CD4-positive, alpha-beta T cell (primary cell): ENCODE measurements at regions not wholly inside any gene's neighbourhood (a gene's known extent, or its start where the extent isn't known, plus 50 kb on each side); places are given as distances from the start of the nearest gene placed in this dataset.

Source experiments
- ATAC-seq: fragments of 200-7000 bp; cut with Tn5 transposase; one replicate; pipeline ENCODE4 v1.10.0; 2022; ENCODE audit warnings: mild to moderate bottlenecking; ENCODE audit not compliant: poor library complexity
- CTCF ChIA-PET: fragments of 350-600 bp; sonication (Branson Sonifier 250); formaldehyde crosslinking; loops from one replicate; lab custom pipeline; 2021; ENCODE audit warnings: antibody characterized with exemption, inconsistent platforms; lab: Charles Lee
- POLR2A ChIA-PET: fragments of 350-600 bp; sonication (Branson Sonifier 250); formaldehyde crosslinking; loops from one replicate; lab custom pipeline; 2021; ENCODE audit warnings: antibody characterized with exemption, inconsistent platforms; lab: Charles Lee
- DNase-seq, 14 experiments: peaks; one replicate each; pipeline ENCODE4 v3.0.0-alpha.2; 2013 to 2020; ENCODE audit warnings: mixed read lengths in 2 of 14
- H3K27ac ChIP-seq, 2 donors: one replicate each; pipeline versions ENCODE4 v1.5.1 to v1.7.0; 2013; ENCODE audit warnings: low read length in 2 of 2, low read depth in 1 of 2, mild to moderate bottlenecking in 1 of 2
- H3K27me3 ChIP-seq, 2 experiments: 1 replicate in 1 of 2; 2 replicates in 1 of 2; pipeline versions ENCODE4 v1.6.1 to v1.7.0; 2013; ENCODE audit warnings: low read length in 2 of 2, control low read depth in 1 of 2, mild to moderate bottlenecking in 1 of 2, moderate library complexity in 1 of 2; ENCODE audit not compliant: insufficient read depth in 2 of 2, control insufficient read depth in 1 of 2
- H3K36me3 ChIP-seq: one replicate; pipeline ENCODE4 v1.6.1; 2013; ENCODE audit warnings: low read length, control low read depth; ENCODE audit not compliant: insufficient read depth
- H3K4me1 ChIP-seq: one replicate; pipeline ENCODE4 v1.6.1; 2013; ENCODE audit warnings: low read length, control low read depth; ENCODE audit not compliant: insufficient read depth
- H3K4me3 ChIP-seq: one replicate; pipeline ENCODE4 v1.5.1; 2013; ENCODE audit warnings: mild to moderate bottlenecking, low read length, moderate library complexity
- H3K9me3 ChIP-seq, 2 experiments: 1 replicate in 1 of 2; 2 replicates in 1 of 2; pipeline versions ENCODE4 v1.6.1 to v1.7.0; 2013; ENCODE audit warnings: low read length in 2 of 2, mild to moderate bottlenecking in 2 of 2, control low read depth in 1 of 2, moderate library complexity in 1 of 2; ENCODE audit not compliant: control insufficient read depth in 1 of 2, insufficient read depth in 1 of 2
- H3K27ac Mint-ChIP-seq: one replicate; pipeline ENCODE4 v1.8.0; 2020; ENCODE audit warnings: mixed read lengths
- H3K27me3 Mint-ChIP-seq: one replicate; pipeline ENCODE4 v1.8.0; 2021; ENCODE audit warnings: mixed read lengths
- H3K36me3 Mint-ChIP-seq: one replicate; pipeline ENCODE4 v1.8.0; 2021; ENCODE audit warnings: low read depth, mixed read lengths
- H3K4me1 Mint-ChIP-seq: one replicate; pipeline ENCODE4 v1.8.0; 2021; ENCODE audit warnings: low read depth, mixed read lengths
- H3K4me3 Mint-ChIP-seq: one replicate; pipeline ENCODE4 v1.8.0; 2020; ENCODE audit warnings: mild to moderate bottlenecking, mixed read lengths
- H3K9me3 Mint-ChIP-seq: one replicate; pipeline ENCODE4 v1.8.0; 2020; ENCODE audit warnings: mixed read lengths
- CTCF ChIP-seq: fragments of 200-600 bp; IDR thresholded peaks from one replicate; pipeline ENCODE4 v1.8.0; 2022; ENCODE audit warnings: antibody characterized with exemption, mild to moderate bottlenecking
- intact Hi-C, 2 experiments: fragments of 100-400 bp; cut with DNase I in 1 of 2; cut with micrococcal nuclease in 1 of 2; formaldehyde crosslinking; loops; one replicate each; pipeline versions ENCODE4 v1.15.1 to v1.9.0; 2023 to 2025; cut with DNase I, micrococcal nuclease

- no peaks in the 10 kb centered on the region for H3K36me3 ChIP-seq
- DNase-seq (no peak), ATAC-seq (no peak)
- H3K4me3 ChIP-seq: no peak overlapping the region
- no peaks in the 10 kb centered on the region for H3K4me1 Mint-ChIP-seq
- H3K27ac Mint-ChIP-seq: no peak overlapping the region
- no peak overlapping the region for H3K27ac ChIP-seq
- no peaks in the 10 kb centered on the region for H3K27me3 ChIP-seq
- no peaks in the 10 kb centered on the region for H3K9me3 Mint-ChIP-seq
- ChIA-PET POLR2A (no interaction called here), CTCF (no interaction called here)
- H3K27me3 Mint-ChIP-seq: peaks cover 10% of the 10 kb centered on the region
- no peak overlapping the region for H3K4me3 Mint-ChIP-seq
- no peaks in the 10 kb centered on the region for H3K9me3 ChIP-seq
- intact Hi-C loops: no loop called here
- H3K4me1 ChIP-seq: no peaks in the 10 kb centered on the region
- no peaks in the 10 kb centered on the region for H3K36me3 Mint-ChIP-seq
- TF ChIP-seq CTCF: no peak
Measured at GRCh38 chr12:88970740-88971139, 381.6 kb downstream of the DUSP6 start.

GRCh38 chr12:88969127-88969526 is 383.2 kb downstream of the DUSP6 start:
- Mint-ChIP-seq H3K27me3 (peaks cover 16% of the 10 kb centered on the region), H3K4me1 (no peaks in the 10 kb centered on the region), H3K4me3 (no peak overlapping the region), H3K27ac (no peak overlapping the region), H3K36me3 (no peaks in the 10 kb centered on the region), H3K9me3 (no peaks in the 10 kb centered on the region)
- intact Hi-C loops: no loop called here
- Histone ChIP-seq H3K9me3 (no peaks in the 10 kb centered on the region), H3K27me3 (peaks cover 0 to 6% of the 10 kb centered on the region in 2 experiments), H3K36me3 (no peaks in the 10 kb centered on the region), H3K4me3 (no peak overlapping the region), H3K4me1 (no peaks in the 10 kb centered on the region), H3K27ac (no peak overlapping the region)
- ATAC-seq: no peak
- DNase-seq: no peak
- no peak for TF ChIP-seq CTCF
- POLR2A ChIA-PET: no interaction called here
- CTCF ChIA-PET: no interaction called here

GRCh38 chr12:88960213-88960878 is 380.1 kb upstream of the KITLG start:
- H3K4me3 Mint-ChIP-seq: no peak overlapping the region
- no peaks in the 10 kb centered on the region for H3K9me3 Mint-ChIP-seq
- Histone ChIP-seq H3K27ac (no peak overlapping the region), H3K36me3 (no peaks in the 10 kb centered on the region), H3K9me3 (no peaks in the 10 kb centered on the region), H3K4me1 (no peaks in the 10 kb centered on the region), H3K4me3 (no peak overlapping the region), H3K27me3 (peaks cover 0 to 10% of the 10 kb centered on the region in 2 experiments)
- no peaks in the 10 kb centered on the region for H3K36me3 Mint-ChIP-seq
- intact Hi-C loops: no loop called here
- DNase-seq: no peak
- POLR2A ChIA-PET: no interaction called here
- no peak overlapping the region for H3K27ac Mint-ChIP-seq
- H3K27me3 Mint-ChIP-seq: peaks cover 13% of the 10 kb centered on the region
- no peak for TF ChIP-seq CTCF
- no peaks in the 10 kb centered on the region for H3K4me1 Mint-ChIP-seq
- CTCF ChIA-PET: no interaction called here
- no peak for ATAC-seq
